ENCODE measurements at regions not wholly inside any gene's neighbourhood (a gene's known extent, or its start where the extent isn't known, plus 50 kb on each side); places are given as distances from the start of the nearest gene placed in this dataset.
"Not testable (repeated sequence)": the region's sequence is repeated elsewhere in the genome, so short reads cannot be mapped to it uniquely, and the experiment has no call there.

GRCh38 chr16:79881107-79881506 lies 280.6 kb upstream of the MAF start:
- not testable (repeated sequence) for DNase-seq

DNA sequence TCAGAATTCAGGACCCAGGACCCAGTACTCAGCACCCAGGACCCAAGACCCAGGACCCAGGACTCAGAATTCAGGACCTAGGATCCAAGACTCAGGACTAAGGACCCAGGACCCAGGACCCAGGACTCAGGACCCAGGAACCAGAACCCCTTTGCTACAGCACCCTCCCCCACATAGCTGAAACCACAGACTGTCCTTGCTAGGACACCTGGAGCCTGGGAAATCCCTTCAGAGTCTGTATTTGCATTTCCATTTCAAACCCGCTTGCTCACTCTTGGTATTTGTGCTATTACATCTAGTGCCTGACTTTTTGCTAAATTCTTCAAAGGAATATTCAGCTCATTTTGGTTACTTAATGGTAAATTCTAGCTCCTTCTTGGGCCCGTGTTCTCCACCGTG lies 275.8 kb upstream of the MAF start:
- DNase-seq, result no peak

DNA sequence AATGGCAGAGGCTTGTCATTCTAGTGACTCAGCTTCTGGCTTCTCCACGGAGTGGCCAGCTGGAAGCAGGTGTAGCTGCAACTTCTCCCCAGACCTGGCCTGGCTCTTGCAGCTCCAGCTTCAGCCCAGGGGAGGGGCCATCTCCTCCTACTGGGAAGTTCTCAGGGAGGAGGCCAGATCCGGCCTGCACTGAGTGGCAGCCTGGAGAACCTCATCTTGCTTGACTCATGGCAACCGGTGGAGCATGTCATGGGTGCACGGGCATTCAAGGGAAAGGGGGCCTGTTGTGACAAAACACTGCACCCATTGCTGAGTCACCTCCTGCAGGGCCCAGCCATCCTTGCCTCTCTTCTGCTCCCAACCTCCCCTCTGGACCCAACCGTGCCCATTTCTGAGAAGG lies 273.9 kb upstream of the MAF start:
- DNase-seq, result no peak

GRCh38 chr16:79873825-79874224 lies 273.3 kb upstream of the MAF start:
- no peak for DNase-seq

- DNase-seq, result no peak
These were observed 271.4 kb upstream of the MAF start for GRCh38 chr16:79871906-79872305.

DNA sequence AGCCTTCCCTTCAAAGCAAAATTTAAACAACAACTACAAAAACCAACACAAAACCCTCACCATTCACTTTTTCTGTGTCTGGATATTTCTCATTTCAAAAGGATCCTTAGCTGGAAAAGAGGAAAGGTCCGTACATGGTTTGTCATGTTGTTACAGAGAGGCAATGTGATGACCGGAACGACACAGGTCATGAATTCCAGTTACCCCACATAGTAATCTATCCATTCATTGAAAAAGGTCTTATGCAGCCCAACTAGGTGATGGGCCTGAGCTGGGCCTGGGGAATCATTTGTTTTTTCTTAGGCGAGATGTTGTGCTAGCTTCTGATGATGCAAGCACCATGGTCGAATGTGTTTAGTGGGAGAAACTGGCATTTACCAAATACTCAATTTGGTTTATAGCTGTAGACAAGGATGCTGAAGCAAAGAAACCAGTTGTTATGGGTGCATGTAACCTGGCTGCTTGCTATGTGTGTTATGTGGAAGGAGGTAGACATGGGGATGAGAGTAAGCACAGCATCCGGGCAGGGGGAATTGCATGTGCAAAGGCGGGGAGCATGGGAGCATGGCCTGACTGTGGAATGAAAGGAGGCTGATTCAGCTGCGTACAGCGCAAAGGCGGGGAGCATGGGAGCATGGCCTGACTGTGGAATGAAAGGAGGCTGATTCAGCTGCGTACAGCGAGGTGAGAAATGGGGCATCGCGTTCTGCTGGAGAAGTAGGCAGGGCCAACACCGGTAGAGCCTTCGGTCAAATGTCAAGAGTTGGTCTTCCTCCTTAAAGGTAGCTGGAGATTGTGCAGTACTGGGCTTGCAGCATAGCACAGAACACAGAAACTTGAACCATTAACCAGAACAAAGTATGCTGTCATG lies 269.7 kb upstream of the MAF start:
- no peak for DNase-seq

GRCh38 chr16:79869304-79870015 lies 268.9 kb upstream of the MAF start:
- DNase-seq, result no peak

- no peak for DNase-seq
These were observed 268.3 kb upstream of the MAF start for GRCh38 chr16:79868841-79869240.

DNA sequence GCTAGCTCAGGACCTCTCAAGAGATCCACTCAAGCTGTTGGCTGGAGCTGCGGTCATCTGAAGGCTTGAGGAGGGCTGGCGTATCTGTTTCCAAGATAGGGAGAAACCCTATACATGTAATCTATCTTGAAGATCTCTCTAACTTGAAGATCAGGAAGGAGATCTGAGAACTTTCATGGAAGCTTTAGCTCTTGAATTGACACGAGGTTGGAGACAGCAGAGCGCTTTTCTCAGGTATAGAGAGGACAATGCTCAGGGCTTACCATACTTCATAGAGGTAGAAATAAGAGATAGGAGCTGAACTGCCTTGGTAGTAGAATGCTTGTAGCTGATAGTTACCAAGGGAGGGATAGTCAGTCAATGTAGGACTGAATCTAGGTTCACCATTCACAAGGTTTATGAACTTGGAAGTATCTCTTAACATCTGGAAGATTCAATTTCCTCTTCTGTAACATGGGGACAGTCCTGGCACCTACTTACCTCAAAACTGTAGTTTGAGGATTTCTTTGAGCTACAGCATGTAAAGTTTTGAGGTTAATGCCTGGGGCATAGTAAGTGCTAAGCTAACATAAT lies 267.0 kb upstream of the MAF start:
- DNase-seq, result no peak

GRCh38 chr16:79865918-79866317 lies 265.4 kb upstream of the MAF start:
- DNase-seq, result no peak

DNA sequence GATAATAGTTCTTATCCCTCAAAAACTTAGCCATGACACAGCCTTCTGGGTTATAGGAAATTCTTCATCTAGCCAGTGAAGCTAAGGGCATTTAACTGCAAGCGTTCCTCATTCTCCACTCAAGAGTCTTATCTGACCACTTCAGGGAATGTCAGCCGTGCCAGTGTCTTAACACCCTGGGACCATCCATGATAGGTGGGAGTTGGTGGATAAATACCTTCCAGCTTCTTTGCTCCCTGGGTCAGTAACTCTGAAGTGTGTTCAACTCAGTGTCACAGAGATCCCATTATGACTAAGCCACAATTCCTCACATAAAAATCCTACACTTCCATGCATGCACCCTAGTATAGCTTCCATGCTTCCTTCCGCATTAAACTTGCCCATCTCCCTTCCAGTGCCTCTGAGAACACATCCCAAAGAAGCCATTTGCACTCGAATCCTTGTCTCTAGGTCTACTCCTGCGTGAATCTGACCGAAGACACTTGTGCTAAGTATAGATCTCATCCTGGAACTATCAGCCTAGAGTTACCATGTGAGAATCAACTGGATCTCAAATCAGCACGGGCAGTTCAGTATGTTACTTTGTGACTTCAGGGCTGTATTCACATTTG lies 264.3 kb upstream of the MAF start:
- no peak for DNase-seq

GRCh38 chr16:79864032-79864780 lies 263.7 kb upstream of the MAF start:
- DNase-seq, result no peak

DNA sequence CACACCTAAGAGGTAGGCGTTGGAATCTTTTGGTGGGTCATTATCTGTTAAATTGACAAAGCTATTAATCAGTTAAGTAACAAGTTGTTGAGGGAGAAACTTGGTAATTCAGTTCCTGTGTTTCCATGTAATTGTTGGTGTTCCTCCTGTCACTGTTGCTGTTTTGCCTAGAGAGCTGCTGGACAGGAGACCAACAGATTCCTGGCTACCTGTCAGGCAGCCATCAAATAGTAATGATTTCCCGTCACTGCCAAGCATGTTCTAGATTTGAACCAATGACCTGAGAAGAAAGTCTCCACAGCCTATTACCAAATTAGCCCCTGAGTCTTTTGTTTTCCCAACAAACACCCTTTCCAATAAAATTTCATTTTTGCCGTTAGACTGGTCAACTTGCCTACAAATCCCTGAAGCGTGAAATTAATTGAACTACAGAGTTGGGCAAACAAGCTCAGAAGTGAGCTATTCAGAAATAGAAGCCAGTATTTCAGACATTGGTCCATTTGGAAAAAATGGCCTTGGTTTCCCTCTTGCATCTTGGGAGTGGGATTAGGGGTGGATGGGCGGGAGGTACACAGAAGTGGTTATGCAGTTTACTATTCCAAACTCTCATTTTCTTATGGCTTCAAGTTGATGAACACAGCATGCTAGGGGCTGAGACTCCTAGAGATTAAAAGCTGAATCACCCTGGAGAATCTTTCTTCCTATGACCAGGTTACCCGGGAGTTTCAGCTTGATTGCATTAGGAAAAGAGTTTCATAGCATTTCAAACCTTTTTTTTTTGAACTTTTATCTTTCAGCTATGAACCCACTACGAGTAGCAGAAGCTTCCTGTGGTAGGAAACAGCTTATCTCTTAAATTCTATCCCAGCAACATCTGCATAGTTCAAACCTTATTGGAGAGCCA lies 262.8 kb upstream of the MAF start:
- DNase-seq, result no peak

- DNase-seq, result no peak
These were observed 262.1 kb upstream of the MAF start for GRCh38 chr16:79862601-79863000.

- no peak for DNase-seq
These were observed 256.0 kb upstream of the MAF start for GRCh38 chr16:79856581-79856980.

DNA sequence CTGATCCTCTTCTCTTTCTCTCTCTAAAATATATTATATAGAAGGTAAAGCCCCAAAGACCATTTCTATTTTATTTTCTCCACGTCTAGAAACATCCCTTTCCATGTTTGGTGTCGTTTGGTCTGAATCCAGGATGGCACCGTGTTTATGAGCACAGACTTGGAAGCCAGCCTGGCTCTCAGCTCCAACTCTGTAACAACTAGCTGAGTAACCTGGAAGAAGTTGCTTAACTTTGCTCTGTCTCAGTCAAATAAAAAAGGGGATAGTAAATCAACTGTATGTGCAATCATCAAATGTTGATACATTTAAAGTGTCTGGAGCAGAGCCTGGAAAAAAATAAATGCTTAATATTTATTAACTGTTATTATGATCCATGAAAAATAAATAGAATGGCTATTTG lies 249.8 kb upstream of the MAF start:
- DNase-seq, result no peak

GRCh38 chr16:79849119-79849518 lies 248.6 kb upstream of the MAF start:
- DNase-seq, result no peak

DNA sequence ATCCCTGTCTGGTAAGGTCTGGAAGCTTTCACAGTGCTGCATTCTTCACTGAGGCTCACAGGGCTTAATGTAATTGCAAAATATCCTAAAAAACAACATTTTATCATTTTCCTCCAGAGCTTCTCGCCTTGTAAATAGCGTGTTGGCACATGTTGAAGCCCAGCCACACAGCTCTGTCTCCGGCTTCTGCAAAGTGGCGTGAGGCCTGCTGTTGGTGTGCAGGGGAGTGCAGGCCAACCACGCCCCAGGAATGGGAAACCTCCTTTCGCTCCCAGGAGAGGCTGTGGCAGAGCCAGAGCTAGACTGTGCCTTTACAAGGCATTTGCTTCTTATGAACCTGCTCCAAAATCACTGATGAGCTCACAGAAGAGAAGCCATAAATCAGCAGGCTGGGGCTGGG lies 248.2 kb upstream of the MAF start:
- DNase-seq, result no peak

DNA sequence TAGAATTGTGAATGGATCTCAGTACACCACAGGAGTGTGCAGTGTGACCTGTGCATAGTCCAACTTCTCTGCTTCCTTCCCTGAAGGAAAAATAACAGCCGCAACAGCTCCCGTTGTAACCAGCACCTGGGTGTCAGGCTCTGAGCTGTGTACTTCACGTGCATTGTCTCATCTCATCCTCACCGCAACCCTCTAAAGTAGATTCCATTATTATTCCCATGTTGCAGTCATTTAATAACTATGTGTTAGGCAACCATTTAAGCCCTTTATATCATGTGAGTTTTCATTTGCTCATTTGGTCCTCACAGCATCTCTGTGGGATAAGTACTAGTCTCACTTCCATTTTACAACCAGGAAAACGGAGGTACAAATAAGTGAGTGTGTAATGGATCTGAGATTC lies 247.0 kb upstream of the MAF start:
- no peak for DNase-seq

DNA sequence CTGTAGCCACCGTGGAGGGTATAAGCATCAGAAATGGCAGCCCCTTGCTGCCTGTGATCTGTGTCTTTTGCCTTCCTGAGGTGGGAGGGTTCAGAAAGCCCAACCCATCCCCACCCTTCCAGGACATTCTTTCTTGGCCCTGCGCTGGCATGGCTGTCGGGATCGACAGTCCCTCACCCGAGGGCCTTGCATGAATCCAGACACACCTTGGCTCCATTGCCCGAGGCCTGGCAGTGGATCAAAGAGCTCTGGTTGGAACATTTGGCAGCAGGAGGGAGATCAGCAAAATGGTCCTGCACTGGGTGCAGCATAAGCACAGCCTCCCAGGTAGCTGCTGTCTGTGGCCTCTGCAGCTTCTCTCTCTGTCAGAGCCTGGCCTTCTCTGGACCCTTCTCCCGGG lies 246.6 kb upstream of the MAF start:
- no peak for DNase-seq

DNA sequence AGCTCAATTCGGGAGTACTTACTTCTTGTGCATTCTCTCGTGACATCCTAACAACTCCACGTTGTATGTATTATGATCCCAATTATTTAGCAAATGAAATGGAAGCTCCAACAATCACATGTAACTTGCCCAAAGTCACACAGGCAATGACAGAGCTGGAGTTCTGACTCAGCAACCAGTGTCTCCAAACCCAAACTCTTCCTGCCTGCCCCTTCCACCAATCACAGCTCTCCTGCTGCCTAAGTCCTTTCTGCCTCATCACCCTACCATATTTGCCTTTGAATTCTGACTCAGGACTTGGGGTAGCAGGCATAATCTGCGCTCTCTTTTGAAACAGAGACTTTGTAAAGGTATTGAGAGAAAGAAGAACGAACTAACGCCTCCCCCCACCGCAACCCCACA lies 245.2 kb upstream of the MAF start:
- no peak for DNase-seq

All from NCI-H2081 (cell line).